IMR-90 (cell line): ENCODE measurements at regions not wholly inside any gene's neighbourhood (a gene's known extent, or its start where the extent isn't known, plus 50 kb on each side); places are given as distances from the start of the nearest gene placed in this dataset.

ENCODE experiments used
- ATAC-seq: fragments of 200-7000 bp; cut with Tn5 transposase; 2 replicates; pipeline ENCODE4 v1.9.1; 2020; ENCODE audit warnings: low read depth, mild to moderate bottlenecking, moderate library complexity
- BruUV-seq: library from RNA; stranded (reverse); fragments of 400-500 nt; replicated peaks from 2 replicates; lab custom pipeline; 2021; lab: Mats Ljungman, UMichigan
- CTCF ChIA-PET: fragments of 300-600 bp; formaldehyde crosslinking; extraction: SDS; loops from one replicate; lab custom pipeline; 2021; ENCODE audit warnings: antibody characterized with exemption; lab: Yijun Ruan, JAX
- POLR2A ChIA-PET: fragments of 300-600 bp; sonication (Branson Sonifier 250); formaldehyde crosslinking; loops from one replicate; lab custom pipeline; 2022; ENCODE audit warnings: antibody characterized with exemption; ENCODE audit not compliant: unreplicated experiment; lab: Charles Lee
- DNase-seq: peaks from one replicate; pipeline ENCODE4 v3.0.0; 2013
- H2AFZ ChIP-seq: replicated peaks from 2 replicates; pipeline ENCODE3; 2013; ENCODE audit warnings: low read length, mild to moderate bottlenecking; ENCODE audit not compliant: poor library complexity
- H2AK5ac ChIP-seq: 2 replicates; pipeline ENCODE4 v1.6.1; 2013; ENCODE audit warnings: low read depth, low read length, inconsistent platforms
- H2AK9ac ChIP-seq: replicated peaks from 2 replicates; pipeline ENCODE3; 2013; ENCODE audit warnings: mild to moderate bottlenecking, low read depth, low read length, moderate library complexity; ENCODE audit not compliant: poor library complexity
- H2BK120ac ChIP-seq: 2 replicates; pipeline ENCODE4 v1.6.1; 2013; ENCODE audit warnings: low read depth, low read length, inconsistent platforms
- H2BK15ac ChIP-seq: 3 replicates; pipeline ENCODE4 v1.6.1; 2013; ENCODE audit warnings: low read depth, low read length, inconsistent platforms
- H2BK20ac ChIP-seq: 2 replicates; pipeline ENCODE4 v1.6.1; 2013; ENCODE audit warnings: low read depth, mild to moderate bottlenecking, inconsistent platforms, low read length, moderate library complexity
- H2BK5ac ChIP-seq: 2 replicates; pipeline ENCODE4 v1.6.1; 2013; ENCODE audit warnings: mild to moderate bottlenecking, low read depth, low read length, inconsistent platforms; ENCODE audit not compliant: poor library complexity, severe bottlenecking
- H3K14ac ChIP-seq: replicated peaks from 2 replicates; pipeline ENCODE4 v1.6.1; 2013; ENCODE audit warnings: low read depth, low read length, inconsistent platforms
- H3K18ac ChIP-seq: 2 replicates; pipeline ENCODE4 v1.6.1; 2013; ENCODE audit warnings: low read depth, low read length, control low read depth
- H3K23ac ChIP-seq: 2 replicates; pipeline ENCODE4 v1.6.1; 2013; ENCODE audit warnings: low read depth, low read length, inconsistent platforms
- H3K27ac ChIP-seq: 2 replicates; pipeline ENCODE4 v1.5.1; 2013; ENCODE audit warnings: mild to moderate bottlenecking, control low read depth, low read length; ENCODE audit not compliant: insufficient read depth
- H3K27me3 ChIP-seq: 2 replicates; pipeline ENCODE4 v1.6.1; 2013; ENCODE audit warnings: low read length; ENCODE audit not compliant: control insufficient read depth, insufficient read depth
- H3K36me3 ChIP-seq: 2 replicates; pipeline ENCODE4 v1.6.1; 2013; ENCODE audit warnings: low read length, mixed read lengths; ENCODE audit not compliant: control insufficient read depth, insufficient read depth
- H3K4ac ChIP-seq: 2 replicates; pipeline ENCODE4 v1.6.1; 2013; ENCODE audit warnings: low read depth, low read length, inconsistent platforms
- H3K4me1 ChIP-seq: 2 replicates; pipeline ENCODE4 v1.6.1; 2013; ENCODE audit warnings: low read length, mixed read lengths; ENCODE audit not compliant: control insufficient read depth, insufficient read depth
- H3K4me2 ChIP-seq: 2 replicates; pipeline ENCODE4 v1.6.1; 2013; ENCODE audit warnings: low read depth, mild to moderate bottlenecking, control low read depth, low read length, moderate library complexity
- H3K4me3 ChIP-seq: 2 replicates; pipeline ENCODE4 v1.5.1; 2013; ENCODE audit warnings: low read depth, mild to moderate bottlenecking, control low read depth, low read length, moderate library complexity; ENCODE audit not compliant: insufficient read depth
- H3K56ac ChIP-seq: 2 replicates; pipeline ENCODE4 v1.6.1; 2013; ENCODE audit warnings: low read length, inconsistent platforms; ENCODE audit not compliant: insufficient read depth; ENCODE audit errors: extremely low read depth
- H3K79me1 ChIP-seq, 2 experiments: 2 replicates each; pipeline ENCODE4 v1.6.1; 2013; ENCODE audit warnings: low read length in 2 of 2, inconsistent platforms in 1 of 2, low read depth in 1 of 2
- H3K9ac ChIP-seq: 2 replicates; pipeline ENCODE4 v1.6.1; 2013; ENCODE audit warnings: low read depth, low read length, control low read depth
- H3K9me1 ChIP-seq: 2 replicates; pipeline ENCODE4 v1.6.1; 2013; ENCODE audit warnings: low read length, inconsistent platforms; ENCODE audit not compliant: insufficient read depth
- H3K9me3 ChIP-seq: 2 replicates; pipeline ENCODE4 v1.6.1; 2013; ENCODE audit warnings: low read length; ENCODE audit not compliant: control insufficient read depth, insufficient read depth
- H4K20me1 ChIP-seq: 2 replicates; pipeline ENCODE4 v1.6.1; 2013; ENCODE audit warnings: low read length, inconsistent platforms; ENCODE audit not compliant: insufficient read depth
- H4K5ac ChIP-seq: 2 replicates; pipeline ENCODE4 v1.6.1; 2013; ENCODE audit warnings: mild to moderate bottlenecking, low read depth, low read length, control low read depth
- H4K8ac ChIP-seq, 2 experiments: 2 replicates each; pipeline ENCODE4 v1.6.1; 2013; ENCODE audit warnings: low read depth in 2 of 2, low read length in 2 of 2, control low read depth in 1 of 2, inconsistent platforms in 1 of 2
- H4K91ac ChIP-seq: 2 replicates; pipeline ENCODE4 v1.6.1; 2013; ENCODE audit warnings: low read depth, low read length, inconsistent platforms; ENCODE audit not compliant: insufficient read depth
- CEBPB ChIP-seq: IDR thresholded peaks from 2 replicates; pipeline ENCODE4 v1.6.1; 2012; ENCODE audit warnings: low read depth, low read length, improper control_type of control experiment
- CHD1 ChIP-seq: IDR thresholded peaks from 2 replicates; pipeline ENCODE4 v1.6.1; 2012; ENCODE audit warnings: low read depth, low read length, improper control_type of control experiment
- CTCF ChIP-seq: conservative IDR thresholded peaks from 2 replicates; pipeline ENCODE4 v1.5.1; 2012; ENCODE audit warnings: mild to moderate bottlenecking, low read depth, low read length, improper control_type of control experiment
- ELK1 ChIP-seq: fragments of 150-350 bp; IDR thresholded peaks from 2 replicates; pipeline ENCODE4 v1.6.1; 2016; ENCODE audit warnings: low read depth, mild to moderate bottlenecking, low read length, moderate library complexity, borderline replicate concordance
- FOS ChIP-seq: fragments of 150-350 bp; IDR thresholded peaks from 2 replicates; pipeline ENCODE4 v1.6.1; 2016; ENCODE audit warnings: low read depth, low read length
- MAFK ChIP-seq: IDR thresholded peaks from 2 replicates; pipeline ENCODE4 v1.6.1; 2012; ENCODE audit warnings: low read depth, low read length, improper control_type of control experiment
- MAZ ChIP-seq: IDR thresholded peaks from 2 replicates; pipeline ENCODE4 v1.6.1; 2012; ENCODE audit warnings: low read depth, mild to moderate bottlenecking, low read length, improper control_type of control experiment, moderate library complexity, borderline replicate concordance
- MXI1 ChIP-seq: IDR thresholded peaks from 2 replicates; pipeline ENCODE4 v1.6.1; 2012; ENCODE audit warnings: low read depth, mild to moderate bottlenecking, low read length, moderate library complexity, borderline replicate concordance
- NFE2L2 ChIP-seq: fragments of 150-350 bp; IDR thresholded peaks from 2 replicates; pipeline ENCODE4 v1.6.1; 2016; ENCODE audit warnings: low read depth, mild to moderate bottlenecking, low read length
- RAD21 ChIP-seq: IDR thresholded peaks from 2 replicates; pipeline ENCODE4 v1.6.1; 2012; ENCODE audit warnings: low read length, improper control_type of control experiment
- RCOR1 ChIP-seq: IDR thresholded peaks from 2 replicates; pipeline ENCODE4 v1.6.1; 2012; ENCODE audit warnings: mild to moderate bottlenecking, low read length, improper control_type of control experiment; ENCODE audit not compliant: insufficient replicate concordance
- SMC3 ChIP-seq: fragments of 150-350 bp; IDR thresholded peaks from 2 replicates; pipeline ENCODE4 v1.6.1; 2016; ENCODE audit warnings: low read depth, mild to moderate bottlenecking, antibody characterized with exemption, low read length, moderate library complexity
- WGBS, 2 experiments: methylation state at CpG; one replicate each; pipeline versions ENCODE4 v1.1.5 to v1.1.7; 2013; ENCODE audit warnings: missing lambda C conversion rate in 2 of 2; ENCODE audit not compliant: insufficient read length in 1 of 2; ENCODE audit errors: extremely low coverage in 2 of 2; 5-methylcytosine and 5-hydroxymethylcytosine counted together
- dilution Hi-C: fragments of 300-500 bp; cut with HindIII; formaldehyde crosslinking; loops from one replicate; pipeline ENCODE4 v1.14.3; 2018; ENCODE audit warnings: low sequenced_read_pairs; ENCODE audit not compliant: unreplicated experiment
- in situ Hi-C: fragments of 300-500 bp; cut with MboI; formaldehyde crosslinking; loops from 3 replicates; pipeline ENCODE4 v1.14.3; 2019; ENCODE audit warnings: low sequenced_read_pairs, inconsistent platforms, mixed read lengths
- intact Hi-C: fragments of 100-400 bp; cut with micrococcal nuclease; formaldehyde crosslinking; loops from 2 replicates; pipeline ENCODE4 v1.10.0; 2022
- TF ChIP-seq, protein P1 (sequence below): fragments of 150-350 bp; IDR thresholded peaks from 2 replicates; pipeline ENCODE4 v1.6.1; 2017; ENCODE audit warnings: mild to moderate bottlenecking, antibody characterized with exemption, low read length, low read depth

DNA sequence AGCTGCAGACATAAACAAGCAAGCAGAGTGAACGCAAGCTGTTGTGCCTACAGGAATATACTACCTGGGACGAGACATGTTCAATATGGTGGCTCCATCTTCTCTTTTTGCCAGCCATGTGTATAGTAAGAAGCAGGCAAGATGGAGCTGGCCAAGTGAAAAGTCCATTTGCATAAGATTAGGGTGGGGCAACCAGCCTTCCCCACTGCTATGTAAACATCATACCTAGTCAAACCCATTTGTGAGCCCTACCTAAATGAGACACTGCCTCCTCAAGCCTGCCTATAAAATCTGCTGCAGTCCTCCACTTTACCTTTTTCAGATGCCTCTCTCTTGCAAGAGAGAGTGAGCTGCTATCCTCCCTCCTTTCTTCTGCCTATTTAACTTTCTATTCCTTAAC is 370.1 kb upstream of the PMFBP1 start:
- H4K5ac ChIP-seq: no peak overlapping the region
- no peak overlapping the region for H2AFZ ChIP-seq
- no peak overlapping the region for H2BK20ac ChIP-seq
- no peak overlapping the region for H4K91ac ChIP-seq
- H3K4me3 ChIP-seq: no peak overlapping the region
- no peaks in the 10 kb centered on the region for H3K9me3 ChIP-seq
- no peak overlapping the region for H2AK9ac ChIP-seq
- H2BK120ac ChIP-seq: no peak overlapping the region
- H2BK5ac ChIP-seq: no peak overlapping the region
- H3K9ac ChIP-seq: no peak overlapping the region
- no peaks in the 10 kb centered on the region for H3K36me3 ChIP-seq
- in situ Hi-C loops (no loop called here), dilution Hi-C loops (no loop called here), intact Hi-C loops (no loop called here)
- WGBS, 2 experiments: no CpG with 5 or more reads among the region's 2 CpGs
- H3K23ac ChIP-seq: no peak overlapping the region
- BruUV-seq: no TSS peak
- H3K27ac ChIP-seq: no peak overlapping the region
- no peaks in the 10 kb centered on the region for H3K27me3 ChIP-seq
- H4K8ac ChIP-seq: no peak overlapping the region
- H4K20me1 ChIP-seq: no peaks in the 10 kb centered on the region
- DNase-seq (no peak), ATAC-seq (no peak)
- POLR2A ChIA-PET: no interaction called here
- peaks cover 2% of the 10 kb centered on the region; the same call in 1 of the 2 replicates for H3K4me1 ChIP-seq
- no peak overlapping the region for H2BK15ac ChIP-seq
- H3K9me1 ChIP-seq: no peaks in the 10 kb centered on the region
- H2AK5ac ChIP-seq: no peak overlapping the region
- H3K14ac ChIP-seq: no peak overlapping the region
- CTCF ChIA-PET: no interaction called here
- H3K79me1 ChIP-seq: no peaks in the 10 kb centered on the region
- H3K4me2 ChIP-seq: no peak overlapping the region
- H3K56ac ChIP-seq: no peak overlapping the region
- TF ChIP-seq CEBPB (no peak), CHD1 (no peak), MXI1 (no peak), MAZ (no peak), SMC3 (no peak), MAFK (no peak), RCOR1 (no peak), FOS (no peak), CTCF (no peak), NFE2L2 (no peak), RAD21 (no peak), ELK1 (no peak)
- TF ChIP-seq, protein P1, sequence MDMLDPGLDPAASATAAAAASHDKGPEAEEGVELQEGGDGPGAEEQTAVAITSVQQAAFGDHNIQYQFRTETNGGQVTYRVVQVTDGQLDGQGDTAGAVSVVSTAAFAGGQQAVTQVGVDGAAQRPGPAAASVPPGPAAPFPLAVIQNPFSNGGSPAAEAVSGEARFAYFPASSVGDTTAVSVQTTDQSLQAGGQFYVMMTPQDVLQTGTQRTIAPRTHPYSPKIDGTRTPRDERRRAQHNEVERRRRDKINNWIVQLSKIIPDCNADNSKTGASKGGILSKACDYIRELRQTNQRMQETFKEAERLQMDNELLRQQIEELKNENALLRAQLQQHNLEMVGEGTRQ: no peak
- no peak overlapping the region for H3K18ac ChIP-seq
- H3K4ac ChIP-seq: no peak overlapping the region
